DND-41 (cell line): ENCODE measurements at regions not wholly inside any gene's neighbourhood (a gene's known extent, or its start where the extent isn't known, plus 50 kb on each side); places are given as distances from the start of the nearest gene placed in this dataset.

ENCODE experiments used
- CTCF ChIP-seq: IDR thresholded peaks from 2 replicates; pipeline ENCODE4 v1.5.1; 2012; ENCODE audit warnings: borderline replicate concordance, low read length, moderate library complexity, mild to moderate bottlenecking; ENCODE audit not compliant: poor library complexity, severe bottlenecking; ENCODE audit errors: extremely low read depth
- EZH2 ChIP-seq: IDR thresholded peaks from 3 replicates; pipeline ENCODE4 v1.6.1; 2012; ENCODE audit warnings: borderline replicate concordance, low read depth, mild to moderate bottlenecking, moderate library complexity, low read length, inconsistent platforms; ENCODE audit not compliant: severe bottlenecking

- no peak for TF ChIP-seq CTCF
- TF ChIP-seq EZH2 = no peak
Observed at GRCh38 chr21:21606041-21606440, 607.8 kb downstream of the NCAM2 start.
